ENCODE measurements at regions not wholly inside any gene's neighbourhood (a gene's known extent, or its start where the extent isn't known, plus 50 kb on each side); places are given as distances from the start of the nearest gene placed in this dataset.
"Not testable (repeated sequence)": the region's sequence is repeated elsewhere in the genome, so short reads cannot be mapped to it uniquely, and the experiment has no call there.

- H3K4me3 Mint-ChIP-seq = no peak overlapping the region
- no peaks in the 10 kb centered on the region for H3K36me3 Mint-ChIP-seq (ENCODE audit: low read depth)
- no peak overlapping the region for H3K27ac Mint-ChIP-seq
- H3K4me1 Mint-ChIP-seq (ENCODE audit: low read depth) = no peaks in the 10 kb centered on the region
- H3K27me3 Mint-ChIP-seq = peaks cover 3% of the 10 kb centered on the region
- H3K9me3 Mint-ChIP-seq = no peaks in the 10 kb centered on the region
Measured at GRCh38 chr17:72380737-72381136, 259.9 kb downstream of the SOX9 start.

GRCh38 chr17:72381597-72382397 is 261.0 kb downstream of the SOX9 start:
- Mint-ChIP-seq H3K9me3 (no peaks in the 10 kb centered on the region), H3K4me3 (no peak overlapping the region), H3K27ac (no peak overlapping the region), H3K4me1 (ENCODE audit: low read depth) (no peaks in the 10 kb centered on the region), H3K36me3 (ENCODE audit: low read depth) (no peaks in the 10 kb centered on the region), H3K27me3 (peaks cover 6% of the 10 kb centered on the region)

GRCh38 chr17:72382971-72383722 is 262.3 kb downstream of the SOX9 start:
- no peak overlapping the region for H3K4me3 Mint-ChIP-seq
- H3K4me1 Mint-ChIP-seq (ENCODE audit: low read depth) = no peaks in the 10 kb centered on the region
- no peaks in the 10 kb centered on the region for H3K36me3 Mint-ChIP-seq (ENCODE audit: low read depth)
- H3K27ac Mint-ChIP-seq = no peak overlapping the region
- H3K27me3 Mint-ChIP-seq = peaks cover 8% of the 10 kb centered on the region
- H3K9me3 Mint-ChIP-seq = no peaks in the 10 kb centered on the region

GRCh38 chr17:72385475-72385874 is 264.7 kb downstream of the SOX9 start:
- H3K9me3 Mint-ChIP-seq = no peaks in the 10 kb centered on the region
- H3K27me3 Mint-ChIP-seq = peaks cover 8% of the 10 kb centered on the region
- H3K4me1 Mint-ChIP-seq (ENCODE audit: low read depth) = no peaks in the 10 kb centered on the region
- no peak overlapping the region for H3K4me3 Mint-ChIP-seq
- H3K36me3 Mint-ChIP-seq (ENCODE audit: low read depth) = no peaks in the 10 kb centered on the region
- H3K27ac Mint-ChIP-seq = no peak overlapping the region

- H3K27ac Mint-ChIP-seq; H3K9me3 Mint-ChIP-seq; H3K4me1 Mint-ChIP-seq (ENCODE audit: low read depth); H3K27me3 Mint-ChIP-seq; H3K36me3 Mint-ChIP-seq (ENCODE audit: low read depth); H3K4me3 Mint-ChIP-seq: not testable (repeated sequence)
Measured at GRCh38 chr17:72386173-72386572, 265.4 kb downstream of the SOX9 start.

- Mint-ChIP-seq H3K4me3 (no peak overlapping the region), H3K4me1 (ENCODE audit: low read depth) (no peaks in the 10 kb centered on the region), H3K9me3 (no peaks in the 10 kb centered on the region), H3K27me3 (peaks cover 8% of the 10 kb centered on the region), H3K36me3 (ENCODE audit: low read depth) (no peaks in the 10 kb centered on the region), H3K27ac (no peak overlapping the region)
Measured at GRCh38 chr17:72386619-72387237, 265.9 kb downstream of the SOX9 start.

- Mint-ChIP-seq H3K4me3 (no peak overlapping the region), H3K27ac (no peak overlapping the region), H3K27me3 (peaks cover 8% of the 10 kb centered on the region), H3K36me3 (ENCODE audit: low read depth) (no peaks in the 10 kb centered on the region), H3K9me3 (no peaks in the 10 kb centered on the region), H3K4me1 (ENCODE audit: low read depth) (no peaks in the 10 kb centered on the region)
Measured at GRCh38 chr17:72387487-72387886, 266.7 kb downstream of the SOX9 start.

- no peaks in the 10 kb centered on the region for H3K4me1 Mint-ChIP-seq (ENCODE audit: low read depth)
- no peak overlapping the region for H3K4me3 Mint-ChIP-seq
- H3K9me3 Mint-ChIP-seq = no peaks in the 10 kb centered on the region
- H3K36me3 Mint-ChIP-seq (ENCODE audit: low read depth) = no peaks in the 10 kb centered on the region
- H3K27ac Mint-ChIP-seq = no peak overlapping the region
- H3K27me3 Mint-ChIP-seq = peaks cover 8% of the 10 kb centered on the region
Measured at GRCh38 chr17:72387969-72388368, 267.1 kb downstream of the SOX9 start.

- Mint-ChIP-seq H3K27me3 (peaks cover 8% of the 10 kb centered on the region), H3K4me1 (ENCODE audit: low read depth) (no peaks in the 10 kb centered on the region), H3K4me3 (no peak overlapping the region), H3K27ac (no peak overlapping the region), H3K9me3 (no peaks in the 10 kb centered on the region), H3K36me3 (ENCODE audit: low read depth) (no peaks in the 10 kb centered on the region)
Measured at GRCh38 chr17:72388765-72389473, 268.1 kb downstream of the SOX9 start.

GRCh38 chr17:72390675-72391508 is 270.1 kb downstream of the SOX9 start:
- Mint-ChIP-seq H3K9me3 (no peaks in the 10 kb centered on the region), H3K4me3 (no peak overlapping the region), H3K4me1 (ENCODE audit: low read depth) (no peaks in the 10 kb centered on the region), H3K27me3 (peaks cover 6% of the 10 kb centered on the region), H3K27ac (no peak overlapping the region), H3K36me3 (ENCODE audit: low read depth) (no peaks in the 10 kb centered on the region)

- H3K27ac Mint-ChIP-seq = no peak overlapping the region
- no peaks in the 10 kb centered on the region for H3K36me3 Mint-ChIP-seq (ENCODE audit: low read depth)
- H3K4me3 Mint-ChIP-seq = no peak overlapping the region
- no peaks in the 10 kb centered on the region for H3K27me3 Mint-ChIP-seq
- no peaks in the 10 kb centered on the region for H3K9me3 Mint-ChIP-seq
- H3K4me1 Mint-ChIP-seq (ENCODE audit: low read depth) = no peaks in the 10 kb centered on the region
Measured at GRCh38 chr17:72392056-72393010, 271.5 kb downstream of the SOX9 start.

GRCh38 chr17:72393553-72393952 is 272.7 kb downstream of the SOX9 start:
- Mint-ChIP-seq H3K36me3 (ENCODE audit: low read depth) (no peaks in the 10 kb centered on the region), H3K4me3 (no peak overlapping the region), H3K4me1 (ENCODE audit: low read depth) (no peaks in the 10 kb centered on the region), H3K9me3 (no peaks in the 10 kb centered on the region), H3K27me3 (no peaks in the 10 kb centered on the region), H3K27ac (no peak overlapping the region)

GRCh38 chr17:72394531-72394930 is 273.7 kb downstream of the SOX9 start:
- no peaks in the 10 kb centered on the region for H3K9me3 Mint-ChIP-seq
- H3K27ac Mint-ChIP-seq = no peak overlapping the region
- H3K36me3 Mint-ChIP-seq (ENCODE audit: low read depth) = no peaks in the 10 kb centered on the region
- no peaks in the 10 kb centered on the region for H3K4me1 Mint-ChIP-seq (ENCODE audit: low read depth)
- no peaks in the 10 kb centered on the region for H3K27me3 Mint-ChIP-seq
- no peak overlapping the region for H3K4me3 Mint-ChIP-seq
